ENCODE measurements at regions not wholly inside any gene's neighbourhood (a gene's known extent, or its start where the extent isn't known, plus 50 kb on each side); places are given as distances from the start of the nearest gene placed in this dataset.
"Not testable (repeated sequence)": the region's sequence is repeated elsewhere in the genome, so short reads cannot be mapped to it uniquely, and the experiment has no call there.

DNA sequence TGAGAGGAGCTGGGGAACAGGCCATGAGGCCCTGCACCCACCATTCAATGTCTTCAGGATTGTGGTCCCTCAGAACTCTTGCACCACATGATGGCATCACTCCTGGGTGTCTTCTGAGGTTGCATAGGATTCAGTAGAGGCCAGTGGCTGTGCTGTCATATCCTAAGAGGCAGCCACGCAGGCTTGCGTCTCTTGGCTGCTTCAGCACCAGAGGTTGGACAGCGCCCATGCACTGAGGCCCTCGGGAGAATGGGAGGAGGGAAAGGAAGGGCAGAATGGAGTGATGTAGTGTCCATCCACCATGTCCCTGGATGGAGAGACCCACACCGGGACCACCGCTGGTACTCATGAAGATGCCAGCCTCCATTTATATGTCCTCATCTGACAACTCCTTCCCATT, 237.1 kb downstream of the POTED start:
- TF ChIP-seq, protein P1, sequence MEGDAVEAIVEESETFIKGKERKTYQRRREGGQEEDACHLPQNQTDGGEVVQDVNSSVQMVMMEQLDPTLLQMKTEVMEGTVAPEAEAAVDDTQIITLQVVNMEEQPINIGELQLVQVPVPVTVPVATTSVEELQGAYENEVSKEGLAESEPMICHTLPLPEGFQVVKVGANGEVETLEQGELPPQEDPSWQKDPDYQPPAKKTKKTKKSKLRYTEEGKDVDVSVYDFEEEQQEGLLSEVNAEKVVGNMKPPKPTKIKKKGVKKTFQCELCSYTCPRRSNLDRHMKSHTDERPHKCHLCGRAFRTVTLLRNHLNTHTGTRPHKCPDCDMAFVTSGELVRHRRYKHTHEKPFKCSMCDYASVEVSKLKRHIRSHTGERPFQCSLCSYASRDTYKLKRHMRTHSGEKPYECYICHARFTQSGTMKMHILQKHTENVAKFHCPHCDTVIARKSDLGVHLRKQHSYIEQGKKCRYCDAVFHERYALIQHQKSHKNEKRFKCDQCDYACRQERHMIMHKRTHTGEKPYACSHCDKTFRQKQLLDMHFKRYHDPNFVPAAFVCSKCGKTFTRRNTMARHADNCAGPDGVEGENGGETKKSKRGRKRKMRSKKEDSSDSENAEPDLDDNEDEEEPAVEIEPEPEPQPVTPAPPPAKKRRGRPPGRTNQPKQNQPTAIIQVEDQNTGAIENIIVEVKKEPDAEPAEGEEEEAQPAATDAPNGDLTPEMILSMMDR (IDR thresholded peaks at IDR 0.05) = not testable (repeated sequence)
- TF ChIP-seq POLR2A (IDR thresholded peaks at IDR 0.05) = not testable (repeated sequence)

Measured in prostate gland (tissue), 2 donors.